Activated CD8-positive, alpha-beta T cell treated with anti-CD3 and anti-CD28 coated beads for 36 hours (primary cell): ENCODE measurements at regions not wholly inside any gene's neighbourhood (a gene's known extent, or its start where the extent isn't known, plus 50 kb on each side); places are given as distances from the start of the nearest gene placed in this dataset.

ENCODE experiments used
- ATAC-seq: fragments of 200-7000 bp; cut with Tn5 transposase; one replicate; pipeline ENCODE4 v1.10.0; 2021; ENCODE audit warnings: mild to moderate bottlenecking, moderate library complexity
- CTCF ChIA-PET: fragments of 350-600 bp; sonication (Branson Sonifier 250); formaldehyde crosslinking; loops from one replicate; lab custom pipeline; 2021; ENCODE audit warnings: antibody characterized with exemption; lab: Charles Lee
- POLR2A ChIA-PET: fragments of 350-600 bp; sonication (Branson Sonifier 250); formaldehyde crosslinking; loops from one replicate; lab custom pipeline; 2021; ENCODE audit warnings: antibody characterized with exemption; lab: Charles Lee
- DNase-seq: peaks from one replicate; pipeline ENCODE4 v3.0.0-alpha.2; 2020
- H3K27ac Mint-ChIP-seq: one replicate; pipeline ENCODE4 v1.8.0; 2021; ENCODE audit warnings: mild to moderate bottlenecking, mixed read lengths
- H3K27me3 Mint-ChIP-seq: one replicate; pipeline ENCODE4 v1.8.0; 2021; ENCODE audit warnings: mixed read lengths
- H3K36me3 Mint-ChIP-seq: one replicate; pipeline ENCODE4 v1.8.0; 2021; ENCODE audit warnings: low read depth, mixed read lengths
- H3K4me1 Mint-ChIP-seq: one replicate; pipeline ENCODE4 v1.8.0; 2021; ENCODE audit warnings: low read depth, mixed read lengths
- H3K4me3 Mint-ChIP-seq: one replicate; pipeline ENCODE4 v1.8.0; 2021; ENCODE audit warnings: mild to moderate bottlenecking, moderate library complexity, mixed read lengths
- H3K9me3 Mint-ChIP-seq: one replicate; pipeline ENCODE4 v1.8.0; 2021; ENCODE audit warnings: mixed read lengths
- CTCF ChIP-seq: fragments of 200-600 bp; IDR thresholded peaks from one replicate; pipeline ENCODE4 v1.8.0; 2022; ENCODE audit warnings: antibody characterized with exemption, mild to moderate bottlenecking
- intact Hi-C: fragments of 100-400 bp; cut with micrococcal nuclease; formaldehyde crosslinking; loops from one replicate; pipeline ENCODE4 v1.10.0; 2022

- no peaks in the 10 kb centered on the region for H3K36me3 Mint-ChIP-seq
- CTCF ChIA-PET, result no interaction called here
- no peaks in the 10 kb centered on the region for H3K9me3 Mint-ChIP-seq
- TF ChIP-seq CTCF, result no peak
- no peak overlapping the region for H3K4me3 Mint-ChIP-seq
- DNase-seq, result no peak
- H3K27me3 Mint-ChIP-seq, result no peaks in the 10 kb centered on the region
- POLR2A ChIA-PET, result no interaction called here
- intact Hi-C loops, result no loop called here
- H3K4me1 Mint-ChIP-seq, result peaks cover 41% of the 10 kb centered on the region
- no peak overlapping the region for H3K27ac Mint-ChIP-seq
- no peak for ATAC-seq
Observed at GRCh38 chr12:107470645-107471044, 215.0 kb upstream of the PWP1 start.

- Mint-ChIP-seq H3K36me3 (no peaks in the 10 kb centered on the region), H3K9me3 (no peaks in the 10 kb centered on the region), H3K4me3 (no peak overlapping the region), H3K4me1 (peaks cover 41% of the 10 kb centered on the region), H3K27me3 (no peaks in the 10 kb centered on the region), H3K27ac (no peak overlapping the region)
- CTCF ChIA-PET, result no interaction called here
- intact Hi-C loops, result no loop called here
- TF ChIP-seq CTCF, result no peak
- no peak for DNase-seq
- no peak for ATAC-seq
- POLR2A ChIA-PET, result interaction anchor here (0.6 to 1.3 kb wide), 2 partner anchors 152 to 415 kb away, joined by 3 read pairs; no protein-coding TSS in a partner anchor
Observed at GRCh38 chr12:107472308-107472707, 213.3 kb upstream of the PWP1 start.

GRCh38 chr12:107474099-107474498, 211.5 kb upstream of the PWP1 start:
- peaks cover 29% of the 10 kb centered on the region for H3K4me1 Mint-ChIP-seq
- H3K27me3 Mint-ChIP-seq, result no peaks in the 10 kb centered on the region

GRCh38 chr12:107474639-107475539, 210.7 kb upstream of the PWP1 start:
- TF ChIP-seq CTCF, result no peak
- Mint-ChIP-seq H3K27ac (no peak overlapping the region), H3K9me3 (no peaks in the 10 kb centered on the region), H3K4me3 (no peak overlapping the region), H3K36me3 (no peaks in the 10 kb centered on the region), H3K4me1 (peaks cover 29% of the 10 kb centered on the region), H3K27me3 (no peaks in the 10 kb centered on the region)
- peak; percentile 51 for DNase-seq
- CTCF ChIA-PET, result no interaction called here
- POLR2A ChIA-PET, result interaction anchor here (0.8 kb wide), 1 partner anchor 40 kb away, joined by 3 read pairs; no protein-coding TSS in a partner anchor
- intact Hi-C loops, result no loop called here
- ATAC-seq, result peak; percentile 75

More at GRCh38 chr12:107474099-107474498, 211.5 kb upstream of the PWP1 start:
- DNase-seq (no peak), ATAC-seq (no peak)
- H3K9me3 Mint-ChIP-seq, result no peaks in the 10 kb centered on the region
- intact Hi-C loops, result no loop called here
- no peak overlapping the region for H3K27ac Mint-ChIP-seq
- ChIA-PET CTCF (no interaction called here), POLR2A (no interaction called here)
- no peaks in the 10 kb centered on the region for H3K36me3 Mint-ChIP-seq
- TF ChIP-seq CTCF, result no peak
- no peak overlapping the region for H3K4me3 Mint-ChIP-seq

- H3K4me3 Mint-ChIP-seq, result no peak overlapping the region
- no peak overlapping the region for H3K27ac Mint-ChIP-seq
- H3K27me3 Mint-ChIP-seq, result no peaks in the 10 kb centered on the region
Observed at GRCh38 chr12:107475900-107476299, 209.7 kb upstream of the PWP1 start.

More at GRCh38 chr12:107475900-107476299, 209.7 kb upstream of the PWP1 start:
- no peaks in the 10 kb centered on the region for H3K36me3 Mint-ChIP-seq
- H3K9me3 Mint-ChIP-seq, result no peaks in the 10 kb centered on the region
- peak; percentile 31 for DNase-seq
- POLR2A ChIA-PET, result interaction anchor here (0.8 kb wide), 1 partner anchor 39 kb away, joined by 3 read pairs; no protein-coding TSS in a partner anchor
- TF ChIP-seq CTCF, result no peak
- H3K4me1 Mint-ChIP-seq, result peaks cover 29% of the 10 kb centered on the region
- intact Hi-C loops, result no loop called here
- CTCF ChIA-PET, result interaction anchor here (0.7 kb wide), 1 partner anchor 155 kb away, joined by 3 read pairs; no protein-coding TSS in a partner anchor
- peak; percentile 43 for ATAC-seq
